ENCODE measurements at regions not wholly inside any gene's neighbourhood (a gene's known extent, or its start where the extent isn't known, plus 50 kb on each side); places are given as distances from the start of the nearest gene placed in this dataset.

- no peak overlapping the region for H3K4me3 Mint-ChIP-seq
- no peaks in the 10 kb centered on the region for H3K4me1 Mint-ChIP-seq
- peaks cover 4% of the 10 kb centered on the region for H3K27me3 Mint-ChIP-seq (ENCODE audit: low read depth)
- peaks cover 5% of the 10 kb centered on the region for H3K9me3 Mint-ChIP-seq
- no peak overlapping the region for H3K27ac Mint-ChIP-seq
- no peak for TF ChIP-seq CTCF (IDR thresholded peaks at IDR 0.05; ENCODE audit: unreplicated experiment)
- no peak for DNase-seq (ENCODE audit: low spot score in 2 of 2, unreplicated experiment in 2 of 2)
- no peaks in the 10 kb centered on the region for H3K36me3 Mint-ChIP-seq
These were observed 772.1 kb upstream of the MAP3K7 start for GRCh38 chr6:91358986-91359385.

- H3K4me1 Mint-ChIP-seq = no peaks in the 10 kb centered on the region
- H3K9me3 Mint-ChIP-seq = no peaks in the 10 kb centered on the region
- H3K27ac Mint-ChIP-seq = no peak overlapping the region
- TF ChIP-seq CTCF (IDR thresholded peaks at IDR 0.05; ENCODE audit: unreplicated experiment) = no peak
- no peaks in the 10 kb centered on the region for H3K36me3 Mint-ChIP-seq
- no peaks in the 10 kb centered on the region for H3K27me3 Mint-ChIP-seq (ENCODE audit: low read depth)
- H3K4me3 Mint-ChIP-seq = no peak overlapping the region
- DNase-seq (ENCODE audit: low spot score in 2 of 2, unreplicated experiment in 2 of 2) = no peak
These were observed 766.0 kb upstream of the MAP3K7 start for GRCh38 chr6:91352878-91353277.

GRCh38 chr6:91352321-91352720 lies 765.4 kb upstream of the MAP3K7 start:
- Mint-ChIP-seq H3K4me1 (no peaks in the 10 kb centered on the region), H3K27ac (no peak overlapping the region), H3K36me3 (no peaks in the 10 kb centered on the region), H3K9me3 (no peaks in the 10 kb centered on the region), H3K4me3 (no peak overlapping the region), H3K27me3 (ENCODE audit: low read depth) (no peaks in the 10 kb centered on the region)
- no peak for DNase-seq (ENCODE audit: low spot score in 2 of 2, unreplicated experiment in 2 of 2)
- TF ChIP-seq CTCF (IDR thresholded peaks at IDR 0.05; ENCODE audit: unreplicated experiment) = no peak

- Mint-ChIP-seq H3K4me3 (no peak overlapping the region), H3K4me1 (no peaks in the 10 kb centered on the region), H3K27ac (no peak overlapping the region), H3K36me3 (no peaks in the 10 kb centered on the region), H3K27me3 (ENCODE audit: low read depth) (no peaks in the 10 kb centered on the region), H3K9me3 (no peaks in the 10 kb centered on the region)
- no peak for TF ChIP-seq CTCF (IDR thresholded peaks at IDR 0.05; ENCODE audit: unreplicated experiment)
- no peak for DNase-seq (ENCODE audit: low spot score in 2 of 2, unreplicated experiment in 2 of 2)
These were observed 763.5 kb upstream of the MAP3K7 start for GRCh38 chr6:91350146-91350908.

GRCh38 chr6:91341473-91341872 lies 754.6 kb upstream of the MAP3K7 start:
- peaks cover 16% of the 10 kb centered on the region for H3K27me3 Mint-ChIP-seq (ENCODE audit: low read depth)
- no peak for DNase-seq (ENCODE audit: low spot score in 2 of 2, unreplicated experiment in 2 of 2)
- peaks cover 9% of the 10 kb centered on the region for H3K9me3 Mint-ChIP-seq
- H3K4me3 Mint-ChIP-seq = no peak overlapping the region
- H3K27ac Mint-ChIP-seq = no peak overlapping the region
- no peaks in the 10 kb centered on the region for H3K36me3 Mint-ChIP-seq
- TF ChIP-seq CTCF (IDR thresholded peaks at IDR 0.05; ENCODE audit: unreplicated experiment) = no peak
- no peaks in the 10 kb centered on the region for H3K4me1 Mint-ChIP-seq
